Lung (tissue), 11 donors: ENCODE measurements at regions not wholly inside any gene's neighbourhood (a gene's known extent, or its start where the extent isn't known, plus 50 kb on each side); places are given as distances from the start of the nearest gene placed in this dataset.

Experiments
- ATAC-seq: fragments of 200-7000 bp; cut with Tn5 transposase; one replicate; pipeline ENCODE4 v1.9.1; 2020; ENCODE audit warnings: moderate number of reproducible peaks; ENCODE audit not compliant: insufficient read depth, low FRiP score
- DNase-seq, 3 donors: peaks; one replicate each; pipeline ENCODE4 v3.0.0-alpha.2; 2013 to 2017
- H3K27ac ChIP-seq, 2 donors: one replicate each; pipeline ENCODE4 v1.5.1; 2013; ENCODE audit warnings: mild to moderate bottlenecking in 2 of 2, moderate library complexity in 2 of 2, control low read depth in 1 of 2, inconsistent platforms in 1 of 2, low read depth in 1 of 2, low read length in 1 of 2
- H3K27me3 ChIP-seq, 3 donors: one replicate each; pipeline ENCODE4 v1.5.1; 2013; ENCODE audit warnings: low read length in 2 of 3; ENCODE audit not compliant: control insufficient read depth in 3 of 3, insufficient read depth in 3 of 3
- H3K36me3 ChIP-seq, 4 donors: one replicate each; pipeline ENCODE4 v1.5.1; 2013; ENCODE audit warnings: low read length in 4 of 4, mild to moderate bottlenecking in 1 of 4, moderate library complexity in 1 of 4; ENCODE audit not compliant: control insufficient read depth in 4 of 4, insufficient read depth in 4 of 4
- H3K4me1 ChIP-seq, 5 donors: one replicate each; pipeline ENCODE4 v1.5.1; 2013; ENCODE audit warnings: low read length in 5 of 5, mild to moderate bottlenecking in 2 of 5, moderate library complexity in 1 of 5; ENCODE audit not compliant: control insufficient read depth in 5 of 5, insufficient read depth in 5 of 5
- H3K4me3 ChIP-seq: one replicate; pipeline ENCODE4 v1.5.1; 2013; ENCODE audit warnings: mild to moderate bottlenecking, control low read depth, moderate library complexity
- H3K9ac ChIP-seq, 2 donors: one replicate each; pipeline ENCODE4 v1.5.1; 2013; ENCODE audit warnings: low read length in 2 of 2, control low read depth in 1 of 2; ENCODE audit not compliant: insufficient read depth in 1 of 2
- H3K9me3 ChIP-seq, 4 donors: one replicate each; pipeline ENCODE4 v1.5.1; 2013; ENCODE audit warnings: low read length in 3 of 4, mild to moderate bottlenecking in 1 of 4, moderate library complexity in 1 of 4; ENCODE audit not compliant: control insufficient read depth in 4 of 4, insufficient read depth in 3 of 4
- CTCF ChIP-seq: IDR thresholded peaks from 2 replicates; pipeline ENCODE4 v1.5.1; 2012; ENCODE audit warnings: mild to moderate bottlenecking; ENCODE audit errors: control extremely low read depth, extremely low read depth
- WGBS, 2 donors: extraction: QIAGEN DNeasy Blood & Tissue Kit; methylation state at CpG; one replicate each; pipeline ENCODE4 v1.1.7; 2013; 5-methylcytosine and 5-hydroxymethylcytosine counted together
- donor health status: control.
- donor health status: control.
- donor health status: Bipolar disorder and iron deficiency.
- donor health status: healthy.
- donor health status: DM: yes; HTN: yes; CAD: no.

- H3K27ac ChIP-seq, result no peak overlapping the region
- no peaks in the 10 kb centered on the region for H3K4me1 ChIP-seq
- no peaks in the 10 kb centered on the region for H3K36me3 ChIP-seq
- H3K9me3 ChIP-seq, result peaks cover 0 to 2% (median 0%) of the 10 kb centered on the region in 4 donors
- ATAC-seq, result no peak
- H3K9ac ChIP-seq, result no peak overlapping the region
- H3K27me3 ChIP-seq, result no peaks in the 10 kb centered on the region
- no peak for TF ChIP-seq CTCF
- no peak for DNase-seq
- no peak overlapping the region for H3K4me3 ChIP-seq
These were observed 116.5 kb upstream of the COL24A1 start for GRCh38 chr1:86273066-86273465.

- Histone ChIP-seq H3K9ac (no peak overlapping the region), H3K4me1 (no peaks in the 10 kb centered on the region), H3K27me3 (no peaks in the 10 kb centered on the region), H3K9me3 (peaks cover 0 to 2% (median 0%) of the 10 kb centered on the region in 4 donors), H3K36me3 (no peaks in the 10 kb centered on the region), H3K4me3 (no peak overlapping the region), H3K27ac (no peak overlapping the region)
- no peak for DNase-seq
- WGBS, 2 donors, result 92 to 97% methylated on average over 3 of the region's 3 CpGs
- no peak for ATAC-seq
- no peak for TF ChIP-seq CTCF
These were observed 115.5 kb upstream of the COL24A1 start for GRCh38 chr1:86272083-86272482.

- H3K4me3 ChIP-seq, result no peak overlapping the region
- TF ChIP-seq CTCF, result no peak
- H3K27ac ChIP-seq, result no peak overlapping the region
- no peak for ATAC-seq
- peak in 1 of 3 donors; percentile 24 for DNase-seq
- no peak overlapping the region for H3K9ac ChIP-seq
- H3K36me3 ChIP-seq, result no peaks in the 10 kb centered on the region
- H3K27me3 ChIP-seq, result no peaks in the 10 kb centered on the region
- H3K9me3 ChIP-seq, result peaks cover 0 to 1% (median 0%) of the 10 kb centered on the region in 4 donors
- no peaks in the 10 kb centered on the region for H3K4me1 ChIP-seq
- WGBS, 2 donors, result 61 to 71% methylated on average over 2 of the region's 2 CpGs
These were observed 114.5 kb upstream of the COL24A1 start for GRCh38 chr1:86271046-86271445.

- Histone ChIP-seq H3K36me3 (no peaks in the 10 kb centered on the region), H3K27me3 (no peaks in the 10 kb centered on the region), H3K9ac (no peak overlapping the region), H3K9me3 (no peaks in the 10 kb centered on the region), H3K4me3 (no peak overlapping the region), H3K27ac (no peak overlapping the region), H3K4me1 (peaks cover 0 to 1% (median 0%) of the 10 kb centered on the region in 5 donors)
- DNase-seq (no peak), ATAC-seq (no peak)
- no peak for TF ChIP-seq CTCF
- WGBS, 2 donors, result 86 to 92% methylated on average over 5 of the region's 5 CpGs
These were observed 106.5 kb upstream of the COL24A1 start for GRCh38 chr1:86263101-86263500.
